Neural cell (in vitro differentiated cells): ENCODE measurements at regions not wholly inside any gene's neighbourhood (a gene's known extent, or its start where the extent isn't known, plus 50 kb on each side); places are given as distances from the start of the nearest gene placed in this dataset.

Experiments used
- CTCF ChIP-seq: fragments of 450-650 bp; IDR thresholded peaks from 2 replicates; pipeline ENCODE4 v1.5.1; 2014; ENCODE audit warnings: antibody characterized with exemption, mild to moderate bottlenecking, moderate library complexity; ENCODE audit not compliant: poor library complexity, severe bottlenecking
- POLR2AphosphoS5 ChIP-seq: IDR thresholded peaks from 2 replicates; pipeline ENCODE4 v1.6.1; 2012
- TAF1 ChIP-seq: IDR thresholded peaks from 2 replicates; pipeline ENCODE4 v1.6.1; 2012; ENCODE audit warnings: low read depth

- TF ChIP-seq TAF1 = no peak
- TF ChIP-seq POLR2AphosphoS5 = no peak
- peak; percentile 41 for TF ChIP-seq CTCF
Observed at GRCh38 chr3:28853830-28854229, 427.0 kb upstream of the RBMS3 start.
